Stimulated activated CD8-positive, alpha-beta memory T cell treated with anti-CD3 and anti-CD28 coated beads, Interleukin-4, amount 100 ng/mL, for 24 hours (primary cell): ENCODE measurements at regions not wholly inside any gene's neighbourhood (a gene's known extent, or its start where the extent isn't known, plus 50 kb on each side); places are given as distances from the start of the nearest gene placed in this dataset.
"Not testable (repeated sequence)": the region's sequence is repeated elsewhere in the genome, so short reads cannot be mapped to it uniquely, and the experiment has no call there.

Experiments
- DNase-seq: peaks from one replicate; pipeline ENCODE4 v3.0.0-alpha.2; 2020; ENCODE audit warnings: low read depth

GRCh38 chr2:241957276-241957675, 87.7 kb downstream of the RTP5 start:
- no peak for DNase-seq

- no peak for DNase-seq
Observed at GRCh38 chr2:241958818-241959545, 89.5 kb downstream of the RTP5 start.

- DNase-seq, result no peak
Observed at GRCh38 chr2:241959751-241960269, 90.3 kb downstream of the RTP5 start.

- no peak for DNase-seq
Observed at GRCh38 chr2:241961454-241961853, 91.9 kb downstream of the RTP5 start.

- no peak for DNase-seq
Observed at GRCh38 chr2:241964133-241964532, 94.6 kb downstream of the RTP5 start.

- peak; percentile 60 for DNase-seq
Observed at GRCh38 chr2:241965931-241966412, 96.4 kb downstream of the RTP5 start.

GRCh38 chr2:241966647-241967466, 97.3 kb downstream of the RTP5 start:
- DNase-seq, result no peak

GRCh38 chr2:241967467-241968144, 98.1 kb downstream of the RTP5 start:
- DNase-seq, result no peak

GRCh38 chr2:241968417-241968816, 98.9 kb downstream of the RTP5 start:
- no peak for DNase-seq

GRCh38 chr2:241969182-241969581, 99.7 kb downstream of the RTP5 start:
- not testable (repeated sequence) for DNase-seq

GRCh38 chr2:241970716-241971115, 101.2 kb downstream of the RTP5 start:
- DNase-seq, result no peak

GRCh38 chr2:241974096-241974495, 104.6 kb downstream of the RTP5 start:
- DNase-seq, result no peak

GRCh38 chr2:241974851-241975592, 105.5 kb downstream of the RTP5 start:
- no peak for DNase-seq

GRCh38 chr2:241975593-241976284, 106.2 kb downstream of the RTP5 start:
- no peak for DNase-seq

- DNase-seq, result no peak
Observed at GRCh38 chr2:241976296-241976695, 106.8 kb downstream of the RTP5 start.

- no peak for DNase-seq
Observed at GRCh38 chr2:241977557-241978300, 108.2 kb downstream of the RTP5 start.

- no peak for DNase-seq
Observed at GRCh38 chr2:241978670-241979069, 109.1 kb downstream of the RTP5 start.

- DNase-seq, result no peak
Observed at GRCh38 chr2:241980193-241980592, 110.7 kb downstream of the RTP5 start.

GRCh38 chr2:241981076-241981700, 111.7 kb downstream of the RTP5 start:
- DNase-seq, result no peak
